Osteoblast (primary cell): ENCODE measurements at regions not wholly inside any gene's neighbourhood (a gene's known extent, or its start where the extent isn't known, plus 50 kb on each side); places are given as distances from the start of the nearest gene placed in this dataset. TPM values are rescaled to one million over a fixed set of nuclear protein-coding genes. Genes with fewer than 3 reads are reported as not detected.
A peak's percentile ranks its signal among the peaks of the same experiment; 100 is the strongest.

Experiments
- DNase-seq: peaks from one replicate; pipeline ENCODE4 v3.0.0; 2011; ENCODE audit warnings: low spot score, mixed read lengths; ENCODE audit not compliant: insufficient read length; ENCODE audit errors: missing footprints
- H2AFZ ChIP-seq: 2 replicates; pipeline ENCODE4 v1.6.0; 2011; ENCODE audit warnings: mild to moderate bottlenecking, low read length
- H3K27ac ChIP-seq: 2 replicates; pipeline ENCODE4 v1.5.1; 2011; ENCODE audit warnings: mild to moderate bottlenecking, low read depth, low read length, moderate library complexity
- H3K27me3 ChIP-seq: 2 replicates; pipeline ENCODE4 v1.6.0; 2012; ENCODE audit warnings: mild to moderate bottlenecking, control low read depth, inconsistent platforms, low read length, moderate library complexity; ENCODE audit not compliant: insufficient read depth
- H3K36me3 ChIP-seq: 2 replicates; pipeline ENCODE4 v1.5.1; 2011; ENCODE audit warnings: mild to moderate bottlenecking, low read length, control low read depth, moderate library complexity; ENCODE audit not compliant: insufficient read depth
- H3K4me1 ChIP-seq: 2 replicates; pipeline ENCODE4 v1.5.1; 2011; ENCODE audit warnings: mild to moderate bottlenecking, low read length, control low read depth, moderate library complexity; ENCODE audit not compliant: insufficient read depth
- H3K4me2 ChIP-seq: 2 replicates; pipeline ENCODE4 v1.6.0; 2011; ENCODE audit warnings: mild to moderate bottlenecking, low read length; ENCODE audit not compliant: insufficient read depth
- H3K4me3 ChIP-seq: fragments of 200-600 bp; sonication (generic); 3 replicates; pipeline ENCODE4 v1.5.1; 2012; ENCODE audit warnings: mild to moderate bottlenecking, low read length, inconsistent platforms; ENCODE audit not compliant: insufficient read depth
- H3K79me2 ChIP-seq: 2 replicates; pipeline ENCODE4 v1.6.0; 2012; ENCODE audit warnings: mild to moderate bottlenecking, low read length, control low read depth, inconsistent platforms; ENCODE audit not compliant: insufficient read depth
- H3K9me3 ChIP-seq: 2 replicates; pipeline ENCODE4 v1.5.1; 2011; ENCODE audit warnings: low read depth, low read length, control low read depth
- H4K20me1 ChIP-seq: 2 replicates; pipeline ENCODE4 v1.6.0; 2012; ENCODE audit warnings: mild to moderate bottlenecking, low read length, control low read depth; ENCODE audit not compliant: insufficient read depth
- small RNA-seq: library from RNA; depleted of rRNA; stranded (forward); fragments of <200 nt; gene quantifications from one replicate; pipeline ENCODE3, GENCODE V24; 2012
- TF ChIP-seq, protein P1 (sequence below): IDR thresholded peaks from 2 replicates; pipeline ENCODE4 v1.5.1; 2011; ENCODE audit warnings: mild to moderate bottlenecking, low read depth, low read length, moderate library complexity; ENCODE audit errors: extremely low read depth

DNA sequence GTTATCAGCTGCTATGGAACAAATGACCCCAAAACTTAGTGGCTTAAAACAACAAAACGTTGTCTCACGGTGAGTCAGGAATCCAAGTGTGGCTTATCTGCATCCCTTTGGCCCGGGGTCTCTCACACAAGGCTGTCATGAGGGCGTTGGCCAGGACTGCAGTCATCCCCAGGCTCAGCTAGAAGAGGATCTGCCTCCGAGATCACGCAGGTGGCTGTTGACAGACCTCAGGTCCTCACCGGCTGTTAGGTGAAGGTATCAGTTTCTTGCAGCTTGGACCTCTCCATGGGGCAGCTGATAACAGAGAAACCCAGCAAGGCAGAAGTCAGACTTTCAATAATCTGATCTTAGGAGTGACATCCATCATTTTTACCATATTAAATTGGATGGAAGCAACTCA lies 52.7 kb upstream of the SYT6 start:
- Histone ChIP-seq H3K79me2 (no peaks in the 10 kb centered on the region), H2AFZ (no peak overlapping the region), H3K4me2 (no peak overlapping the region), H3K27me3 (peaks cover 34% of the 10 kb centered on the region), H3K4me1 (no peaks in the 10 kb centered on the region), H3K27ac (no peak overlapping the region), H4K20me1 (no peaks in the 10 kb centered on the region), H3K9me3 (no peaks in the 10 kb centered on the region), H3K36me3 (no peaks in the 10 kb centered on the region), H3K4me3 (no peak overlapping the region)
- TF ChIP-seq, protein P1, sequence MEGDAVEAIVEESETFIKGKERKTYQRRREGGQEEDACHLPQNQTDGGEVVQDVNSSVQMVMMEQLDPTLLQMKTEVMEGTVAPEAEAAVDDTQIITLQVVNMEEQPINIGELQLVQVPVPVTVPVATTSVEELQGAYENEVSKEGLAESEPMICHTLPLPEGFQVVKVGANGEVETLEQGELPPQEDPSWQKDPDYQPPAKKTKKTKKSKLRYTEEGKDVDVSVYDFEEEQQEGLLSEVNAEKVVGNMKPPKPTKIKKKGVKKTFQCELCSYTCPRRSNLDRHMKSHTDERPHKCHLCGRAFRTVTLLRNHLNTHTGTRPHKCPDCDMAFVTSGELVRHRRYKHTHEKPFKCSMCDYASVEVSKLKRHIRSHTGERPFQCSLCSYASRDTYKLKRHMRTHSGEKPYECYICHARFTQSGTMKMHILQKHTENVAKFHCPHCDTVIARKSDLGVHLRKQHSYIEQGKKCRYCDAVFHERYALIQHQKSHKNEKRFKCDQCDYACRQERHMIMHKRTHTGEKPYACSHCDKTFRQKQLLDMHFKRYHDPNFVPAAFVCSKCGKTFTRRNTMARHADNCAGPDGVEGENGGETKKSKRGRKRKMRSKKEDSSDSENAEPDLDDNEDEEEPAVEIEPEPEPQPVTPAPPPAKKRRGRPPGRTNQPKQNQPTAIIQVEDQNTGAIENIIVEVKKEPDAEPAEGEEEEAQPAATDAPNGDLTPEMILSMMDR, result no peak
- peak; percentile 27 for DNase-seq

DNA sequence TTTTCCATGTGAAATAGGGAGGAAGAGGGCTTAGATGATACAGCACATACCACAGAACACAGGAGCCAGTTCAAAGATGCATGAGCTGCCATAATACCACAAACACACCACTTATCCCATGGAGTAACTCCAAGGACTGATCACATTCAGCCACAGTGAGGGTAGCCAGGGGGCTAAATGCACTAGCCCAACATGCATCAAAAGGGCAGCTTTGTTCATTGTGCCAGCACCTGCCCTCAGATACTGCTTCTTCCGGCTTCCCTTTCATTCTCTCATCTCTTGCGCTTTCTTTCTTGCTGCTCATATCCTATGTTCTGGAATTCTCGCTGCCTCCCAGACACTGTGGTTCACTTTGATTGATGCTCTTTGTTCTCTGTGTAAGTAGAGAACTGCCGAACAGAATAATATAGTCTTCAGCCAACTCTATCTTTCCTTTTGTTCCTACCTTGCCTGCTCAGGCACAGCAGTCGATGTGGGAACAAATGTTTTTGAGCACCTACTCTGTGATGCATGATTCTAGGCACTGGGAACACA lies 50.0 kb upstream of the SYT6 start:
- H3K36me3 ChIP-seq, result no peaks in the 10 kb centered on the region
- H3K4me1 ChIP-seq, result no peaks in the 10 kb centered on the region
- TF ChIP-seq, protein P1, result no peak
- no peak overlapping the region for H3K27ac ChIP-seq
- no peaks in the 10 kb centered on the region for H3K79me2 ChIP-seq
- H2AFZ ChIP-seq, result no peak overlapping the region
- H4K20me1 ChIP-seq, result no peaks in the 10 kb centered on the region
- no peaks in the 10 kb centered on the region for H3K9me3 ChIP-seq
- H3K27me3 ChIP-seq, result peaks cover 39% of the 10 kb centered on the region
- H3K4me2 ChIP-seq, result no peak overlapping the region
- DNase-seq, result no peak
- no peak overlapping the region for H3K4me3 ChIP-seq

Small RNA genes lying in the stretch of these regions (small RNA-seq; reads per million reads assigned to genes)
- not detected for gene MRPL57P1
